RWPE1 (cell line): ENCODE measurements at regions not wholly inside any gene's neighbourhood (a gene's known extent, or its start where the extent isn't known, plus 50 kb on each side); places are given as distances from the start of the nearest gene placed in this dataset.

Source experiments
- CTCF ChIA-PET: fragments of 350-600 bp; sonication (Branson Sonifier 250); formaldehyde crosslinking; extraction: SDS; loops from one replicate; lab custom pipeline; 2021; lab: Yijun Ruan, JAX
- POLR2A ChIA-PET: fragments of 400-600 bp; formaldehyde crosslinking; extraction: SDS; loops from one replicate; lab custom pipeline; 2020; ENCODE audit warnings: antibody characterized with exemption; ENCODE audit not compliant: low non-redundant PET; lab: Yijun Ruan, JAX
- DNase-seq: peaks from one replicate; pipeline ENCODE4 v3.0.0; 2012; ENCODE audit warnings: low spot score
- H3K27ac ChIP-seq: fragments of 450-650 bp; 2 replicates; pipeline ENCODE4 v1.5.1; 2017
- CTCF ChIP-seq: fragments of 450-650 bp; conservative IDR thresholded peaks from 2 replicates; pipeline ENCODE4 v1.5.1; 2017; ENCODE audit warnings: low read depth, mild to moderate bottlenecking

- TF ChIP-seq CTCF, result no peak
- ChIA-PET POLR2A (no interaction called here), CTCF (interaction anchor here (0.6 kb wide), 2 partner anchors 99 to 1078 kb away, joined by 3 to 8 read pairs; no protein-coding TSS in a partner anchor)
Observed at GRCh38 chr21:35426469-35426868, 377.4 kb upstream of the RUNX1 start.

GRCh38 chr21:35424122-35424521 is 375.0 kb upstream of the RUNX1 start:
- DNase-seq, result no peak
- CTCF ChIA-PET, result no interaction called here
- no peak for TF ChIP-seq CTCF
- POLR2A ChIA-PET, result no interaction called here
- no peak overlapping the region for H3K27ac ChIP-seq

More at GRCh38 chr21:35426469-35426868, 377.4 kb upstream of the RUNX1 start:
- no peak for DNase-seq
- H3K27ac ChIP-seq, result no peak overlapping the region

GRCh38 chr21:35423709-35424108 is 374.6 kb upstream of the RUNX1 start:
- no peak overlapping the region for H3K27ac ChIP-seq
- TF ChIP-seq CTCF, result no peak
- DNase-seq, result no peak
- CTCF ChIA-PET, result interaction anchor here (1.1 kb wide), 1 partner anchor 13 kb away, joined by 6 read pairs; no protein-coding TSS in a partner anchor
- POLR2A ChIA-PET, result no interaction called here

GRCh38 chr21:35422011-35422410 is 372.9 kb upstream of the RUNX1 start:
- H3K27ac ChIP-seq, result no peak overlapping the region
- ChIA-PET POLR2A (no interaction called here), CTCF (interaction anchor here (0.6 kb wide), 1 partner anchor 820 kb away, joined by 3 read pairs; no protein-coding TSS in a partner anchor)
- no peak for TF ChIP-seq CTCF
- no peak for DNase-seq

- no peak overlapping the region for H3K27ac ChIP-seq
- CTCF ChIA-PET, result interaction anchor here (0.6 kb wide), 1 partner anchor 819 kb away, joined by 3 read pairs; no protein-coding TSS in a partner anchor
- POLR2A ChIA-PET, result no interaction called here
- TF ChIP-seq CTCF, result no peak
- DNase-seq, result no peak
Observed at GRCh38 chr21:35421221-35421620, 372.1 kb upstream of the RUNX1 start.

- no peak for DNase-seq
- CTCF ChIA-PET, result no interaction called here
- H3K27ac ChIP-seq, result no peak overlapping the region
- POLR2A ChIA-PET, result no interaction called here
- no peak for TF ChIP-seq CTCF
Observed at GRCh38 chr21:35420656-35421055, 371.6 kb upstream of the RUNX1 start.

- CTCF ChIA-PET, result no interaction called here
- POLR2A ChIA-PET, result interaction anchor here (0.7 kb wide), 1 partner anchor 12 kb away, joined by 4 read pairs; no protein-coding TSS in a partner anchor
- H3K27ac ChIP-seq, result no peak overlapping the region
- no peak for DNase-seq
- TF ChIP-seq CTCF, result no peak
Observed at GRCh38 chr21:35417762-35418161, 368.7 kb upstream of the RUNX1 start.
